ENCODE measurements at regions not wholly inside any gene's neighbourhood (a gene's known extent, or its start where the extent isn't known, plus 50 kb on each side); places are given as distances from the start of the nearest gene placed in this dataset.

- H3K4me3 ChIP-seq (ENCODE audit: low read depth, low read length): no peak overlapping the region
- TF ChIP-seq CTCF (conservative IDR thresholded peaks at IDR 0.05; ENCODE audit: low read depth, low read length): no peak
- no peak for DNase-seq (ENCODE audit: low read depth)
Measured at GRCh38 chr12:127750076-127750840, 516.7 kb upstream of the TMEM132C start.

- no peak for DNase-seq (ENCODE audit: low read depth)
- TF ChIP-seq CTCF (conservative IDR thresholded peaks at IDR 0.05; ENCODE audit: low read depth, low read length): no peak
- H3K4me3 ChIP-seq (ENCODE audit: low read depth, low read length): no peak overlapping the region
Measured at GRCh38 chr12:127752802-127753201, 514.2 kb upstream of the TMEM132C start.

- no peak for TF ChIP-seq CTCF (conservative IDR thresholded peaks at IDR 0.05; ENCODE audit: low read depth, low read length)
- DNase-seq (ENCODE audit: low read depth): no peak
- no peak overlapping the region for H3K4me3 ChIP-seq (ENCODE audit: low read depth, low read length)
Measured at GRCh38 chr12:127760357-127760756, 506.6 kb upstream of the TMEM132C start.

GRCh38 chr12:127760996-127761395, 506.0 kb upstream of the TMEM132C start:
- no peak for DNase-seq (ENCODE audit: low read depth)
- no peak overlapping the region for H3K4me3 ChIP-seq (ENCODE audit: low read depth, low read length)
- TF ChIP-seq CTCF (conservative IDR thresholded peaks at IDR 0.05; ENCODE audit: low read depth, low read length): no peak

GRCh38 chr12:127761880-127762279, 505.1 kb upstream of the TMEM132C start:
- TF ChIP-seq CTCF (conservative IDR thresholded peaks at IDR 0.05; ENCODE audit: low read depth, low read length): no peak
- DNase-seq (ENCODE audit: low read depth): no peak
- no peak overlapping the region for H3K4me3 ChIP-seq (ENCODE audit: low read depth, low read length)

GRCh38 chr12:127767656-127768055, 499.3 kb upstream of the TMEM132C start:
- no peak for TF ChIP-seq CTCF (conservative IDR thresholded peaks at IDR 0.05; ENCODE audit: low read depth, low read length)
- DNase-seq (ENCODE audit: low read depth): no peak
- no peak overlapping the region for H3K4me3 ChIP-seq (ENCODE audit: low read depth, low read length)

GRCh38 chr12:127770118-127770517, 496.9 kb upstream of the TMEM132C start:
- H3K4me3 ChIP-seq (ENCODE audit: low read depth, low read length): no peak overlapping the region
- DNase-seq (ENCODE audit: low read depth): no peak
- no peak for TF ChIP-seq CTCF (conservative IDR thresholded peaks at IDR 0.05; ENCODE audit: low read depth, low read length)
